KOPT-K1 (cell line): ENCODE measurements at regions not wholly inside any gene's neighbourhood (a gene's known extent, or its start where the extent isn't known, plus 50 kb on each side); places are given as distances from the start of the nearest gene placed in this dataset.
"Not testable (repeated sequence)": the region's sequence is repeated elsewhere in the genome, so short reads cannot be mapped to it uniquely, and the experiment has no call there.

Experiments used
- H3K27ac ChIP-seq: fragments of 200-600 bp; sonication (generic); 2 replicates; pipeline ENCODE4 v1.5.1; 2016; ENCODE audit warnings: antibody characterized with exemption, mild to moderate bottlenecking, low read depth, low read length; ENCODE audit not compliant: poor library complexity, severe bottlenecking
- H3K36me3 ChIP-seq: fragments of 200-600 bp; sonication (generic); 2 replicates; pipeline ENCODE4 v1.5.1; 2017; ENCODE audit warnings: antibody characterized with exemption, mild to moderate bottlenecking, low read length, moderate library complexity; ENCODE audit not compliant: insufficient read depth
- H3K9me3 ChIP-seq: fragments of 200-600 bp; sonication (generic); 2 replicates; pipeline ENCODE4 v1.5.1; 2017; ENCODE audit warnings: antibody characterized with exemption, low read length, mild to moderate bottlenecking; ENCODE audit not compliant: insufficient read depth, poor library complexity, severe bottlenecking

DNA sequence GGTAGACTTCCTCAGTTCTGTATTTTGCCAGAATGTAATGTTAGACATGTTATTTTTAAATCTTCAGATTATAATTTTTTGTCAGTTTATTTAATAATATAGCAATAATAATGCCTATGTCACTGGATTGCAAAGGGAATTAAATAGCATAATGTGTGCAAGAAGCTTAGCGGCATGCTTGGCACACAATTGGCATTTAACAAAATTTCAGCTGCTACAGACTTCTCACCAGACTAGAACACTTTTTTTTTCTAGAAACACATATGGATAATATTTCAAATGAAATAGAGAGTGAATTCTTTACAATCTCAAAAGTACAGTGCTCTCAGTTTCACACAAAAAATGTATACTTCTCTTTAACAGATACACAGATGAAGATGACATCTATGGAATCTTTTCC lies 757.4 kb downstream of the CDH11 start:
- Histone ChIP-seq H3K27ac (no peak overlapping the region), H3K36me3 (no peaks in the 10 kb centered on the region), H3K9me3 (no peaks in the 10 kb centered on the region)

DNA sequence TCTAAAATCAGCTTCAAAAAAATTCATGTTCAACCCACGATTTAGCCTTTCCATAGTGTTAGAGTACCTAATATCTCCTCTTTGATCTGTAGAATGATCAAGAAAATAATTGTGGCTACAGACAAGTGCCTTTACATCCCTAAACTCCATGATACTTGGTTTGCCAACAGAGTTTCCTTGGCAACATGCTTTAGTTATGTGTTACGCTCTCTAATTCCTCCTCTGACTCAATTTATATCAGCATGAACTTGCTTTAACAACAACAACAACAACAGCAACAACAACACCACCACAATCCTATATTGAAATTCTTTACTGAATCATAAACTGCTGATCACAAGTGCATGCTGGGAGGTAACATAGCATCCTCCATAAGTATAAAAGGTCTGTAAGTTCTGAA lies 757.8 kb downstream of the CDH11 start:
- no peak overlapping the region for H3K27ac ChIP-seq
- H3K36me3 ChIP-seq: no peaks in the 10 kb centered on the region
- H3K9me3 ChIP-seq: no peaks in the 10 kb centered on the region

DNA sequence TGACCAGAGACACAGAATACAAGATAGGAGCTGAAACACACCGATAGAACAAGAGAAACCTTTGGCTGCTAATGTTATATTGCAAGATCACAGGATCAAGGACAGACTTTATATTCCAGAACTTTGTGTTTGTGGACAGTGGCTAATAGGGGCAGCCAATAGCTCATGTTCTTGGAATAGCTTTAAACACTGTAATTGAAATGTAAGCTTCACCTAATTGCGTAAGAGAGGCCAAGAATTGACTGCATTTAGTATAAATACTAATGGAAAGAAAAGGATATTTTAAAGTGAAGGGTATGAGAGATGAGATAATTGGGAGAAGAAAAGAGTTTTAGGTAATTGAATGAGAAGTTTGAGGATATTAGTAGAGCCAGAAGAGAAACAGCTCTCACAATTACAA lies 758.8 kb downstream of the CDH11 start:
- no peaks in the 10 kb centered on the region for H3K36me3 ChIP-seq
- H3K9me3 ChIP-seq: no peaks in the 10 kb centered on the region
- no peak overlapping the region for H3K27ac ChIP-seq

DNA sequence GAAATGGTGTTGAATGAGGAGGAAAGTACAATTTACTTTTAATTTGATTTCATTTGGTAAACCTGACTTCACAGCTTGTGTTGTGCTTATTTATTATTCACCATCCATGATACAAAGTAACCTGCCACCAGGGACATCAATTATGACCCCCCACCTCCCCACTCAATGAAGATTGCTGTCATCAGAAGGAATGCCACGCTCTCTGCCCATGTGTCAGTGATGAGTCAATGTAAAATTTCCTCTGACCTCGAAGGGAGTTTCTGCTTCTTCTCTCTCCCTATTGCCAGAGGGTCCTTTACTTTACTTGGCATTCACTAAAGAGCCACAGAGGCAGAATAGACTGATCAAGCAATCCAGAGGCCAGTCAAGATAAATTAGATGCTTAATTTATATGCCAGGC lies 759.7 kb downstream of the CDH11 start:
- Histone ChIP-seq H3K27ac (no peak overlapping the region), H3K9me3 (no peaks in the 10 kb centered on the region)

DNA sequence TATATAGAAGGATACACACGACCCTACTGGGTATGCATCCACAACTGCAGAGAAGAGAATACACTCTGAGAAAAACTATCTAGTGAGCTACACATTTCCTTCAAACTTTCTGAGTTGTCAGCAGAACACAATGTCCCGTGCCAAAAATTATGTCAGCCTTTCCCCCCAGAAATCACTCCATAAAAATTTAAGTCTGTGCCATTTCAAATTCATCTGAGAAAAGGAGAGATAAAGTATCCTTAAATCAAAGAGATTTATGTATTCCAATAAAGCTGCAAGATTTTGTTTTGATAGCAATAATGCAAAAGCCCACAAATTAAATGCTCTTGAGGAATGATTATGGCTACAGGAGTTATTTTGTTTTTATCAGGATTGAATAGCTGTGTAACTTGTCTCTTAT lies 760.1 kb downstream of the CDH11 start:
- Histone ChIP-seq H3K9me3 (no peaks in the 10 kb centered on the region), H3K27ac (no peak overlapping the region), H3K36me3 (no peaks in the 10 kb centered on the region)

More for the DNA sequence above, 759.7 kb downstream of the CDH11 start:
- H3K36me3 ChIP-seq: no peaks in the 10 kb centered on the region

DNA sequence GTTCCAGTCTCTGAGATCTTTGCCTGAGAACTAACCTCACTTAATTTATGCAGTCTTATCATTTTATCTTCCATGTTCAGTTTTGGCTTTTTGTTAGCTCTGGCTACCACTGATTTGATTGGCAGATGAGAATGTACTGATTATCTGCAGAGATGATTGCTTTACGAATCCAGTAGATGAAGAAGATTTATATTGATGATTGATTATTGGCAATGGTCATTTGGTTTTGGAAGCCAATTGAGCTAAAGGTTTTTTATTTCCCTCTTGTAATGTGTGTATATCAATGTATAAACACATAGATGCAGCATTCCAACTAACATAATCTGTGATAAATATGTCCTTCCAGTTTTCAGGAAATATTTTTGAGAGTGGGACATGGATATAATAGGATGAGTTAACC lies 763.6 kb downstream of the CDH11 start:
- H3K27ac ChIP-seq: no peak overlapping the region
- H3K9me3 ChIP-seq: no peaks in the 10 kb centered on the region

DNA sequence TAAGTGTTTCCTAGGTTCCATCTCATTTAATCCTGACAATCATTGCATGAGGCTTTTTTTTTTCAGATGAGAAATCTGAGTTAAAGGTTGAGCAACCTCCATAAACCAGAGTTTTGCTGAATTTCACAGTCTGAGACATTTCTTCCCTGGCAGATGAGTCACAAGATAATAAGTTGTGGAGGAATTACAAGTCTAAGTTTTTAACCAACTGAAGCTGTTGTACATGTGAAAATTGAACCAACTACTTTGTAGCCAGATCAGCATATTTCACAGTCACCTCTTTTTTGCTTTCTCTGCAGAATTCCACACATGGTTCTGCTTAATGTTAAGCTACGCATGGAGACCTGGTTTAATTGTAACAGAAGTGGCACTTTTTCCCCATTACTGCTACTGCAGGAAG lies 765.6 kb downstream of the CDH11 start:
- Histone ChIP-seq H3K36me3 (no peaks in the 10 kb centered on the region), H3K9me3 (no peaks in the 10 kb centered on the region), H3K27ac (no peak overlapping the region)

More for the DNA sequence above, 763.6 kb downstream of the CDH11 start:
- H3K36me3 ChIP-seq: no peaks in the 10 kb centered on the region

DNA sequence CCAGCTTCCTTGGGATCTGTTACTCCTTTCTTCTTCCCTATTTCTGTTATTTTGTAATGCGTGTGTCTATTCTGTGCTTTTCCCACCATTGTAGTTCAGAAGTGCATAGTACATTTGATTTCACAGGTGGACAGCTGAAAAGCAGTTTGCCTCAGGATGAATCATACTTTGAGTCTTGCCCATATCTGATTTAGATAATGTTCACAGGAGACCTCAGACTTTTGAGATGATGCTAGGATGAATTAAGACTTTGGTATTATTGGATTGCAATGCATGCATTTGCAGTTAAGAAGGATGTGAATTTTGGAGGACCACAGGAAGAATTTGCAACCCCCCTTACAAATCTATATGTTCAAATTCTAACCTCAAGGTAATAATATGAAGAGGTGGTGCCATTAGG lies 769.6 kb downstream of the CDH11 start:
- H3K36me3 ChIP-seq: no peaks in the 10 kb centered on the region
- no peak overlapping the region for H3K27ac ChIP-seq
- H3K9me3 ChIP-seq: no peaks in the 10 kb centered on the region

DNA sequence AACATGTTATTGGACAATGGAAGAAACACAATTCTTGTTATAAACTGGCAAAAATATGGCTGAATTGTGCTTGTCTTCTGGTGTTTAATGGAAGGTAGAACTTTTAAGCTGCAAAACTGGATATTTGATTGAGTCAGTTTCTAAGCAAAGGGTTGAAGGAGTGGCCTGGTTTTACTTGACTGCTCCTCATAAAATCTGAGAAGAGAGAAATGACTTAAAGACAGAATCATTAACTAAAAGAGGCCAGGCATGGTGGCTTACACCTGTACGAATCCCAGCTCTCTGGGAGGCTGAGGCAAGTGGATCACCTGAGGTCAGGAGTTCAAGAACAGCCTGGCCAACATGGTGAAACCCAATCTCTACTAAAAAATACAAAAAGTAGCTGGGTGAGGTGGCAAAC lies 770.7 kb downstream of the CDH11 start:
- Histone ChIP-seq H3K9me3 (no peaks in the 10 kb centered on the region), H3K27ac (no peak overlapping the region), H3K36me3 (no peaks in the 10 kb centered on the region)

DNA sequence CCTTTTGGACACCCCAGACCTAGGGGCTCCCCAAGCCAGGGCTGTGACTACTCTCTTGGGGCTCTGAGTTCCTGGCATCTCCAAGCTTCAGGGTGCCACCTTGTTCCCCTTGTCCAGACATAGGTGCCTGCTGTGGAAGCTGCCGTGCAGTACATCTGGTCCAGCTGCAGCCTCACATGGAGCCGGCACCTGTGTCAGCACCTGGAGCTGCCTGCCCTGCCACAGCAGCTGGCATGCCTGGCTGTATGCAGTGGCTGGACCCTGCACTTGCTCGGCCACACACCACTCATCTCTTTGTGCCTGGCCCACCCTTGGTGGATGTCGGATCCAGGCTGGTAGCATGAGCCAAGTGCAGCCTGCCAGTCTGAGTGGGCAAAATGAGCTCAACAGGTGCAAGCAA lies 775.8 kb downstream of the CDH11 start:
- no peak overlapping the region for H3K27ac ChIP-seq
- H3K9me3 ChIP-seq: peaks cover 11% of the 10 kb centered on the region
- H3K36me3 ChIP-seq: no peaks in the 10 kb centered on the region

DNA sequence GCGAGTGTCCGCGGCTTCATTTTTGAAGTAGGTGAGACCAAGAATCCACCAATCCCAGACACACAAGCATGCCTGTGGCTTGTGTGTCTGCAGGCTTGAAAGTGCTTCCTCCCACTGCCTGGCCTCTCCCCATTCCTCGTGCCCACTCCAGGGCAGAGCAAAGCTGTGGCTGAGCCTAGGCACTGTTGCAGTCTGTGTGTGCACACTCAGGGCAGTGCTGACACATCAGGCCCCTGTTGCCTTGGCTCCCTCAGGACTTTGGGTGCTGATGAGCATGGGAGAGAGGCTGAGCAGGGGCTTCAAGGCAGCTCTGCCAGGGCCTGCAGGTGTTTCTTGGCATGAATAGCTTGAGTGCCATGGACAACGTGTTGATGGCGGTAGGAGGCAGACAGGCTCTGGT lies 776.7 kb downstream of the CDH11 start:
- Histone ChIP-seq H3K27ac (no peak overlapping the region), H3K9me3 (peaks cover 11% of the 10 kb centered on the region), H3K36me3 (no peaks in the 10 kb centered on the region)

DNA sequence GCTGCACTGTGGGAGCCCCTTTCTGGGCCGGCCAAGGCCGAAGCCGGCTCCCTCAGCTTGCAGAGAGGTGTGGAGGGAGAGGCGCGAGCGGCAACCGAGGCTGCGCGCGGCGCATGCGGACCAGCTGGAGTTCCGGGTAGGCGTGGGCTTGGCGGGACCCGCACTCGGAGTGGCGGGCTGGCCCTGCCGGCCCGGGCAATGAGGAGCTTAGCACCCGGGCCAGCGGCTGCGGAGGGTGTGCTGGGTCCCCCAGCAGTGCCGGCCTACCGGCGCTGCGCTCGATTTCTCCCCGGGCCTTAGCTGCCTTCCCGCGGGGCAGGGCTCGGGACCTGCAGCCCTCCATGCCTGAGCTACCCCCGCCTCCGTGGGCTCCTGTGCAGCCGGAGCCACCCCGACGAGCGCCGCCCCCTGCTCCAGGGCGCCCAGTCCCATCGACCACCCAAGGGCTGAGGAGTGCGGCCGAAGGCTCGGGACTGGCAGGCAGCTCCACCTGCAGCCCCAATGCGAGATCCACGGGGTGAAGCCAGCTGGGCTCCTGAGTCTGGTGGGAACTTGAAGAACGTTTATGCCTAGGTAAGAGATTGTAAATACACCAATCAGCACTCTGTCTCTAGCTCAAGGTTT lies 777.9 kb downstream of the CDH11 start:
- H3K9me3 ChIP-seq: peaks cover 11% of the 10 kb centered on the region
- H3K27ac ChIP-seq, H3K36me3 ChIP-seq: not testable (repeated sequence)

DNA sequence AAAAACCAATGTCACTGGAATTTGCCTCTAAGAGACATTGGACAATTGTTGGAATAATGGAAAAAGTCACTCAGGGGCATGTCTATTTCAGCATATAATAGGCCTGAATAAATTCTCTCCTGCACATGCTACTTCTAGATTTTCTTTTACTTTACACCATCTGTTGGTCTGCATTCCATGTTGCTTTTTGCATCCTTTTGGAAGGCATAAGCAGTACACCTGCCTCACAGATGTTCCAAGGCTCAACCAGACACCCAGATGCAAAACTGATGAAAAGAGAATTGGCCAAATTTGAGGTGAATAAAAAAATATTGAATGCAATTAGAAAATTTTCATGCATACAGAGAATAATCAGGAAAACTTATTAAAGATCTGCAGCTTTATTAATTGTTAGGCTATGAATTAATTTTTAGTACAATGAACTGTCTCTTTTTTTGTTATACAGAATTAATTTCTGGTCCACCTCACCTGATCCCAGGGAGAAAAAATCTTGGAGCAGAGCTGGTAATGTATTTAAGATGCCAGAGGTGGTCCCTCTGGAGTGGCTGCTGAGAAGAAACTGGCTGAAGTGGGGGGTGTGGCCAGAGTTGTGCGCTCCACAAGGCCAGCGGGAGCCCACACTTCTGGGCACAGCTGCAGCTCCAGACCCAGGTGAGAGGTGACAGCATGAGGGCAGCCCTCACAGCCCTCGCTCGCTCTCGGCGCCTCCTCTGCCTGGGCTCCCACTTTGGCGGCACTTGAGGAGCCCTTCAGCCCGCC lies 778.6 kb downstream of the CDH11 start:
- H3K27ac ChIP-seq: no peak overlapping the region
- H3K9me3 ChIP-seq: peaks cover 11% of the 10 kb centered on the region
- no peaks in the 10 kb centered on the region for H3K36me3 ChIP-seq

DNA sequence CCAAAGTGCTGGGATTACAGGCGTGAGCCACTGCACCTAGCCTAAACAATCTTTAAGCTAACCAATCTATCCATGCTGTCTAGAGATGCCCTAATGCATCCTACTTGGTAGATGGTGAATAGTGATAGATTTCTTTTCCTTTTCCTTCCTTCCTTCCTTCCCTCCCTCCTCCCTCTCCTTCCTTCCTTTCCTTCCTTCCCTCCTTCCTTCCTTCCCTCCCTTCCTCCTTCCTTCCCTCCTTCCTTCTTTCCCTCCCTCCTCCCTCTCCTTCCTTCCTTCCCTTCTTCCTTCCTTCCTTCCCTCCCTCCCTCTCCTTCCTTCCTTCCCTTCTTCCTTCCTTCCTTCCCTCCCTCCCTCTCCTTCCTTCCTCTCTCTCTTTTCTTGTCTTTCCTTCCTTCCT lies 780.5 kb downstream of the CDH11 start:
- H3K36me3 ChIP-seq, H3K27ac ChIP-seq: not testable (repeated sequence)
- peaks cover 11% of the 10 kb centered on the region for H3K9me3 ChIP-seq

DNA sequence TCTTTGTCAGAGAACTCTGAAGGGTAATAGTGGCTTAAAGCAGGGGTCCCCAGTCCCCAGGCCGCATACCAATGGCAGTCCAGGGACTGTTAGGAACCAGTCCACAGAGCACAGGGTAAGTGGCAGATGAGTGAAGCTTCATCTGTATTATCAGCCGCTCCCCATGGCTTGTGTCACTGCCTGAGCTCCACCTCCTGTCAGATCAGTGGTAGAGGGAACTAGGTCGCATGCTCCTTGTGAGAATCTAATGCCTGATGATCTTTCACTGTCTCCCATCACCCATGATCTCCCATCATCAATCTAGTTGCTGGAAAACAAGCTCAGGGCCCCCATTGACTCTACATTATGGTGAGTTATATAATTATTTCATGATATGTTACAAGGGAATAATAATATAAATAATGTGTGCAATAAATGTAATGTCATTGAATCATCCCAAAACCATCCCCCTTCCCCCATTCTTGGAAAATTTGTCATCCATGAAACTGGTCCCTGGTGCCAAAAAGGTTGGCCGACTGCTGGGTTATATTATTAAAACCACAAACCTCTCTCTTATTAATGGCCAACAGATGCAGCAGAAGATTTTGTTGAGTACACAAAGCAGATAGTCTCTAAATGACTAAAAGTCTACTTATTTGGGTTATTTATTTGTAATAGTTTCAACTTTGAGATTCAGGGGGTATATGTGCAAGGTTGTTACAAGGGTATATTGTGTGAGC lies 782.7 kb downstream of the CDH11 start:
- no peaks in the 10 kb centered on the region for H3K36me3 ChIP-seq
- no peaks in the 10 kb centered on the region for H3K9me3 ChIP-seq
- H3K27ac ChIP-seq: no peak overlapping the region
